SK-N-MC (cell line): ENCODE measurements at regions not wholly inside any gene's neighbourhood (a gene's known extent, or its start where the extent isn't known, plus 50 kb on each side); places are given as distances from the start of the nearest gene placed in this dataset.

Experiments
- EZH2 ChIP-seq: fragments of 200-600 bp; sonication (generic); IDR thresholded peaks from one replicate; pipeline ENCODE4 v1.6.1; 2017; ENCODE audit warnings: antibody characterized with exemption
- POLR2AphosphoS5 ChIP-seq: IDR thresholded peaks from 2 replicates; pipeline ENCODE4 v1.6.1; 2012; ENCODE audit warnings: mild to moderate bottlenecking, low read depth, low read length, borderline replicate concordance

DNA sequence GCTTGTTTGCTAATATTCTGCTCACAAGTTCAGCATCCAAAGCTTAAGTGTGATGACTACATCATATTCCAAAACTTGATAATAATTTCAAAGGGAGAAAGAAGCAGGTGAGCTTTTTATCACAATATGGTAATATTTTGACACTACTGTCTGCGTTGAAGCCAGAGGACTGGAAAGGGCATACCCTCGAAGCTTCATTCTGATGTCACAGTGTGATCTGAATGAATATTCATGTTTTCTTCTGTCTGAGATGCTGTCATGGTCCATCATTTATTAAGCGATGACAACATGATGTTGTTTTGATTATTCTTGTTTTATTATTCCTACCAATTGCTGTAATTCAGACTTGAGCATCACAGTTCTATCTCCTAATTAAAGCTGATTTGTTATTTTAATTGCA, 625.4 kb downstream of the ZPLD1 start:
- no peak for TF ChIP-seq POLR2AphosphoS5
- no peak for TF ChIP-seq EZH2
